Uterus (tissue), 3 donors: ENCODE measurements at regions not wholly inside any gene's neighbourhood (a gene's known extent, or its start where the extent isn't known, plus 50 kb on each side); places are given as distances from the start of the nearest gene placed in this dataset.

Experiments used
- DNase-seq, 2 donors: peaks; one replicate each; pipeline ENCODE4 v3.0.0-alpha.2; 2019 to 2020
- H3K27ac ChIP-seq, 2 donors: fragments of 200-600 bp; sonication (generic); 1 replicate in 1 of 2; 2 replicates in 1 of 2; pipeline ENCODE4 v1.5.1; 2016 to 2018
- H3K27me3 ChIP-seq, 2 donors: fragments of 200-600 bp; sonication (generic); one replicate each; pipeline ENCODE4 v1.5.1; 2018 to 2019; ENCODE audit warnings: control low read depth in 1 of 2
- H3K36me3 ChIP-seq, 2 donors: fragments of 200-600 bp; sonication (generic); one replicate each; pipeline ENCODE4 v1.5.1; 2019; ENCODE audit warnings: control low read depth in 1 of 2
- H3K4me1 ChIP-seq, 2 donors: fragments of 200-600 bp; sonication (generic); one replicate each; pipeline ENCODE4 v1.5.1; 2018 to 2019; ENCODE audit warnings: control low read depth in 1 of 2
- H3K4me3 ChIP-seq, 2 donors: fragments of 200-600 bp; sonication (generic); 1 replicate in 1 of 2; 2 replicates in 1 of 2; pipeline ENCODE4 v1.5.1; 2018 to 2019; ENCODE audit warnings: mild to moderate bottlenecking in 1 of 2
- H3K9me3 ChIP-seq, 2 donors: fragments of 200-600 bp; sonication (generic); one replicate each; pipeline ENCODE4 v1.5.1; 2019; ENCODE audit warnings: control low read depth in 1 of 2
- CTCF ChIP-seq, 4 experiments: fragments of 200-600 bp in 2 of 4; fragments of 450-650 bp in 2 of 4; sonication (generic) in 2 of 4; IDR thresholded peaks; one replicate each; pipeline ENCODE4 v1.5.1; 2016 to 2019; ENCODE audit warnings: antibody characterized with exemption in 4 of 4, mild to moderate bottlenecking in 2 of 4, moderate library complexity in 1 of 4
- POLR2A ChIP-seq, 2 donors: fragments of 450-650 bp; IDR thresholded peaks; one replicate each; pipeline ENCODE4 v1.6.1; 2016; ENCODE audit warnings: antibody characterized with exemption in 2 of 2, mild to moderate bottlenecking in 1 of 2, moderate library complexity in 1 of 2
- intact Hi-C: fragments of 100-400 bp; cut with DNase I; formaldehyde crosslinking; loops from one replicate; pipeline ENCODE4 v1.15.1; 2023; ENCODE audit warnings: low total_unique reads
- donor health status: DM: yes; HTN: yes; CAD: no.

GRCh38 chr20:52789716-52790115 is 182.4 kb upstream of the TSHZ2 start:
- H3K36me3 ChIP-seq = no peaks in the 10 kb centered on the region
- H3K27me3 ChIP-seq = no peaks in the 10 kb centered on the region
- intact Hi-C loops = no loop called here
- no peaks in the 10 kb centered on the region for H3K4me1 ChIP-seq
- H3K4me3 ChIP-seq = no peak overlapping the region
- TF ChIP-seq POLR2A (IDR thresholded peaks at IDR 0.05) = no peak
- no peak for DNase-seq
- H3K9me3 ChIP-seq = no peaks in the 10 kb centered on the region
- H3K27ac ChIP-seq = no peak overlapping the region

- intact Hi-C loops = no loop called here
Measured at GRCh38 chr20:52787962-52788361, 184.2 kb upstream of the TSHZ2 start.

GRCh38 chr20:52787216-52787615 is 184.9 kb upstream of the TSHZ2 start:
- TF ChIP-seq POLR2A (IDR thresholded peaks at IDR 0.05) (no peak), CTCF (IDR thresholded peaks at IDR 0.05) (no peak)
- Histone ChIP-seq H3K9me3 (no peaks in the 10 kb centered on the region), H3K4me3 (no peak overlapping the region), H3K27ac (no peak overlapping the region), H3K27me3 (no peaks in the 10 kb centered on the region), H3K4me1 (no peaks in the 10 kb centered on the region), H3K36me3 (no peaks in the 10 kb centered on the region)
- DNase-seq = no peak
- intact Hi-C loops = no loop called here

More at GRCh38 chr20:52787962-52788361, 184.2 kb upstream of the TSHZ2 start:
- no peak overlapping the region for H3K4me3 ChIP-seq
- no peak for DNase-seq
- TF ChIP-seq CTCF (IDR thresholded peaks at IDR 0.05) (no peak), POLR2A (IDR thresholded peaks at IDR 0.05) (no peak)
- no peaks in the 10 kb centered on the region for H3K4me1 ChIP-seq
- H3K9me3 ChIP-seq = no peaks in the 10 kb centered on the region
- no peaks in the 10 kb centered on the region for H3K27me3 ChIP-seq
- no peak overlapping the region for H3K27ac ChIP-seq
- no peaks in the 10 kb centered on the region for H3K36me3 ChIP-seq

- peak in 1 of 2 donors; percentile 42 for DNase-seq
- H3K4me1 ChIP-seq = no peaks in the 10 kb centered on the region
- TF ChIP-seq CTCF (IDR thresholded peaks at IDR 0.05) (no peak), POLR2A (IDR thresholded peaks at IDR 0.05) (no peak)
- H3K36me3 ChIP-seq = no peaks in the 10 kb centered on the region
- H3K27me3 ChIP-seq = no peaks in the 10 kb centered on the region
- H3K4me3 ChIP-seq = no peak overlapping the region
- H3K9me3 ChIP-seq = no peaks in the 10 kb centered on the region
- intact Hi-C loops = no loop called here
- no peak overlapping the region for H3K27ac ChIP-seq
Measured at GRCh38 chr20:52785679-52786078, 186.5 kb upstream of the TSHZ2 start.

- no peak for TF ChIP-seq CTCF (IDR thresholded peaks at IDR 0.05)
- intact Hi-C loops = no loop called here
- H3K27me3 ChIP-seq = no peaks in the 10 kb centered on the region
Measured at GRCh38 chr20:52783769-52784168, 188.4 kb upstream of the TSHZ2 start.

GRCh38 chr20:52780462-52780861 is 191.7 kb upstream of the TSHZ2 start:
- intact Hi-C loops = no loop called here
- Histone ChIP-seq H3K9me3 (no peaks in the 10 kb centered on the region), H3K4me1 (no peaks in the 10 kb centered on the region), H3K36me3 (no peaks in the 10 kb centered on the region), H3K27me3 (no peaks in the 10 kb centered on the region), H3K27ac (no peak overlapping the region), H3K4me3 (no peak overlapping the region)
- DNase-seq = no peak
- no peak for TF ChIP-seq CTCF (IDR thresholded peaks at IDR 0.05)
- TF ChIP-seq POLR2A (IDR thresholded peaks at IDR 0.05) = no peak

More at GRCh38 chr20:52783769-52784168, 188.4 kb upstream of the TSHZ2 start:
- H3K9me3 ChIP-seq = no peaks in the 10 kb centered on the region
- no peak overlapping the region for H3K4me3 ChIP-seq
- H3K27ac ChIP-seq = no peak overlapping the region
- no peak for DNase-seq
- no peaks in the 10 kb centered on the region for H3K36me3 ChIP-seq
- no peaks in the 10 kb centered on the region for H3K4me1 ChIP-seq
